ENCODE measurements at regions not wholly inside any gene's neighbourhood (a gene's known extent, or its start where the extent isn't known, plus 50 kb on each side); places are given as distances from the start of the nearest gene placed in this dataset.

DNA sequence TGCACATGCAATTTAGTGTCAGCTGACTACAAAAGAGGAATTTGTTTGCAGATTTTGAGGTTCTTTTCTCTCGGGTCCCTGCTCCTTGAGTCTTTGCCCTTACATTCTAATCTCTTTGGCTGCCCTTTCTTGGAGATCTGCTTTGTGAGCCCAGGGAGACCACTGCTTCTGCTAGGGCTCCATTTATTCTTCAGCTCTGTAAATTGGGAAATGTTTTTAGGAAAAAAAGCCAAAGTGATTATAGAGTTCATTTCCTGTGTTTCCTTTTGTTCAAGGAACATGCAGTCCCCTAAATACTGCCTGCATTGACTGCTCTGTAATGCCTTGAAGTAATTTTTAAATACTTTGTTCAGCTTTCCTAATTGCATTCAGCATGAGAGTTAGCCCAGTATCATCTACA lies 197.4 kb downstream of the CSNK1G3 start:
- no peak for TF ChIP-seq GATA3 (IDR thresholded peaks at IDR 0.05; ENCODE audit: low read depth, low read length)
- TF ChIP-seq GATA2 (IDR thresholded peaks at IDR 0.05; ENCODE audit: low read depth, low read length): no peak

Measured in SH-SY5Y (cell line).